Embryonic facial prominence (tissue), 1 donor: ENCODE measurements at regions not wholly inside any gene's neighbourhood (a gene's known extent, or its start where the extent isn't known, plus 50 kb on each side); places are given as distances from the start of the nearest gene placed in this dataset.

Experiments used
- DNase-seq: peaks from one replicate; pipeline ENCODE4 v3.0.0-alpha.2; 2016; ENCODE audit errors: extremely low spot score

DNA sequence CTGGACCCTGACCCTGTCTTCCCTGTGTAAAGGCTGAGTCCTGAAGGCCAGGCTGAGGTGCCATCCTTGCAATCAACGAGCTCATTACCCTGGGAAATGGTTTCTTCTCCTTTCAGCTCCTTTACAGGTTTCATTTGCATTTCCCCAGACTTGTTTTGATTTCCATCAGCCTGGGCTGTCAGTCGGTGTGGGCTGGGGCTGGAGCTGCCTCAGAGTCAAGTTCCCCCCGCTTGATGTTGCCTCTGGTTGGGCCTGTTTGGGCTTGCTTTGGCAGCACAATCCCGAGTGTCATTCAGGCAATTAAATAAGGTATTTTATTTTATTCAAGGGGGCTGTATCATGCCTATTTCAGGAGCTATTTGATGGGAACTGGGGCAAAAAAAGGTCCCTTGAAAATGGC is 424.9 kb downstream of the INSC start:
- DNase-seq = no peak

DNA sequence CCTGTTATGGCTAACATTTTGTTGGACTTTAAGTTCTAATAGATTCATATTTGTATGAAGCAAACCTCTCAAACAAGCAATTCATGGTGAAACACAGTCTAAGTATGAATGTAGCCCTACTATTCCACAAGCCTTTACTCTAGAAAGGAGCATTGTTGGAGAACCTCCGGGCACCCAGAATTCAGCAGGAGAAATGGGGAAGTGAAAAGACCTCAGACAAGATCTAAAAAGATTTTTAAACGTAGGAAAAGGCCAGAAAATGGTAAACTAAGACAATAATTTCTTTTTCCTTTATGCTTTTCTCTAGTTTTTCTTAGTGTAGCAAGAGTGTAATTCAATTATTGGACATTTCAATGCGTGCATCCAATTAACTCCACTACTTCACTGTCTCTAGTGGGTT is 426.4 kb downstream of the INSC start:
- no peak for DNase-seq

DNA sequence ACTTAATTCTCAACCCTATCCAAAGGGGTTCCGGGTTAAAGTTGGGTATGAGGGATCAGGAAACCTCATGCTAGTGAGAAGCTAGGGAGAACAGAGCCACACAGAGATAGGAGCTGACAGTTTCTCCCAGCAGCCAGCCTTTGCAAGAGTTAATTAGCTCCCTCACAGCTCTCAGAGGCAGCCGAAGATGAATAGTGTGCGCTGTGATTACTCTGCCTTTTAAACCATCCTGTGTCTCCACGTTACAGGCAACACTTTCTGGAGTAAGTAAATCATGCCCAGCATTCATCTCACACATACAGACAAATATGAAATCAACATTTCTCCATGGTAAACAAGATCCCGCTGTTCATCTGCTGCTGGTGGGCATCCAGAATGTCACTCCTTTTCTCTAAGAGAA is 429.6 kb downstream of the INSC start:
- no peak for DNase-seq

DNA sequence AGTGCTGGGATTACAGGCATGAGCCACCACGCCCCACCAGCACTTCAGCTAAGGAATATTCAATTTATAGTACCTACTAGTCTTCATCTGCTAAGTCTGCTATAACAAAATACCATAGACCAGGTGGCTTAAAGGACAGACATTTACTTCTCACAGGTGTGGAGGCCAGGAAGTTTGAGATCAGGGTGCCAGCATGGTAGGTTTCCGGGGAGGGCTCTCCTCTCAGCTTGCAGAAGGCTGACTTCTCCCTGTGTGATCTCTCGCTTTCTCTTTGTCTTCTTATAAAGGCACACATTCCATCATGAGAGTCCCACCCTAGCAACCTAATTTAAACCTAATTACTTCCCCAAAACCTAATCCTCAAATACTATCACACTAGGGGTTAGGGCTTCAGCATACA is 433.0 kb downstream of the INSC start:
- no peak for DNase-seq

DNA sequence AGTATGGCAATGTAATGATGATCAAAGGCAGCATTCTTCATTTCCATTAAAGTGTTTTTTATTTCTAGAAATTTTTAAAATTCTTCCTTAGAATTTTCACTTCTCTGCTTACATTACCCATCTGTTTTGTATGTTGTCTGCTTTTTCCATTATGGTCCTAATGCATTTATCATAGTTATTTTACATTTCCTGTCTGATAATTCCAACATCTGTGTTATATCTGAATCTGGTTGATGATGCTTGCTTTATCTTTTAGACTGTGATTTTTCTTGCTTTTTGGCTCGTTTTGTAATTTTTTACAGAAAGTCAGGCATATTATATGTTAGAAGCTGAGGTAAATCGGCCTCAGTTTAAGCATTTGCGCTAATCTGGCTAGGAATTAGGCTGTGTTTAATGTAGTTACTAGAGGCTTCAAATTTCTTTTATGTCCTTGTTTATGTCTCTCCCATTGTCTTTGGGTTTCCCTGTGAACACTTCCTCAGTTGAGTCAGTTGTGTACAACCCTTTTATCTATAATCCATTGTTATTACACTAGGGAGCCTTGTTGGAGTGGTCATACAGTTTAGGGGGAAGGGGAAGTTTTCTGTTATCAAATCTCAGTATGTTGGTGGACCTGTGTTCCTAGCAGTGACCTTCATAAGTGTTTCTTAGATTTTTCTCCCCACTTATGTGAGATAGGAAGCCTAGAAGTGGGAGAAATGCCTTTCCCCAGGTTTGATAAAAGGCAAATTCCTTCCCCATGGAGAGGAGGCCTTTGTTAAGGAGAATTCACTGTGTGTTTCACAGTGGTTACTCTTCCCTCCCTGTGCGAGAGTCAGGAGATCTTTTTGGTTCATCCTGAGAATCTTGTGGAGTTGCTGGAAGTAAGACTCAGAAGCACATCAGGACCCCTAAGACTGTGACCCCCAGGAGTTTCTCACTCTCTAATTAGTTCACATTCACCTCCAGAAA is 437.5 kb downstream of the INSC start:
- DNase-seq = no peak

DNA sequence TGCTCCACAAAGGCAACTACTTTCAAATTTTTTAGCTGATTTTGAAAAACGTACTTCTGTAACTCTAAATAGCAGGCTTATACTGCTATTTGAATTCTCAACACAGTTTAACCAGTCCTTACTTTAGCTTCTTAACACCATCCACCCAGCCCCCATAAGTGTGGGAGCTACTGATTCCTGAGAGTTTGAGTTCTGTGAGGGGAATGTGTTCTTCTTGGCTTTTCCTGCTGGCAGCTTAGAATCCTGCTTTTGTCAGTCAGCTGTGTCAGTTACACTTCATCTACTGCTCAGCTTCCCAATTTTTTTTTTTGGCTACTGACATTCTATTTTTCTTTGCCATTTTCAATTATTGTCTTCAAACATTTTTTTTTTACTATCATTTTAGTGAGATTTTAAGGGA is 440.4 kb downstream of the INSC start:
- no peak for DNase-seq

DNA sequence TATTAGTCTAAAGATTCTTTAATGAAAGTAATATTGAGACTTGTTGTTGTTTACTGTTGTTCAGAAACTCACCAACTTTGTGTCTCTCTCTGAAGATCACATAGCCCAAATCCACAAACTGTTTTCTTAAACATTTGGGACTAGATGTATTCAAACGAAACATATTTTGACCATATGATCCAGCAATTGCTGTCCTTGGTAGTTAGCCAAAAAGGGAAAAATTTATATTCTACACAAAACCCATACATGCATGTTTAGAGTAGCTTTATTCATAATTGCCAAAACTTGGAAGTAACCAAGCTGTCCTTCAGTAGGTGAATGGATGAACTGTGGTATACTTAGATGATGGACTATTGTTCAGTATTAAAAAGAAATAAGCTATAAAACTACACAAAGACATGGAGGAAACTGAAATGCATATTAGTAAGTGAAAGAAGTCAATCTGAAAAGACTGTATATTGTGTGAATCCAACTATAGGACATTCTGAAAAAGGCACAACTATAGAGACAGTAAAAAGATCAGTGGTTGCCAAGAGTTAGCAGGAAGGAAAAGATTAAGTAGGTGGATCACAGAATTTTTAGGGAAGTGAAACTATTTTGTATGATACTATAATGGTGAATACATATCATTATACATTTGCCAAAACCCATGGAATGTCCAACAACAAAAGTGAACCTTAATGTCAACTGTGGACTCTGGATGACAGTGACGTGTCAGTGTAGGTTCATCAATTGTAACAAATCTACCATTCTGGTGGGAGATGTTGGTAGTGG is 442.9 kb downstream of the INSC start:
- DNase-seq = no peak

DNA sequence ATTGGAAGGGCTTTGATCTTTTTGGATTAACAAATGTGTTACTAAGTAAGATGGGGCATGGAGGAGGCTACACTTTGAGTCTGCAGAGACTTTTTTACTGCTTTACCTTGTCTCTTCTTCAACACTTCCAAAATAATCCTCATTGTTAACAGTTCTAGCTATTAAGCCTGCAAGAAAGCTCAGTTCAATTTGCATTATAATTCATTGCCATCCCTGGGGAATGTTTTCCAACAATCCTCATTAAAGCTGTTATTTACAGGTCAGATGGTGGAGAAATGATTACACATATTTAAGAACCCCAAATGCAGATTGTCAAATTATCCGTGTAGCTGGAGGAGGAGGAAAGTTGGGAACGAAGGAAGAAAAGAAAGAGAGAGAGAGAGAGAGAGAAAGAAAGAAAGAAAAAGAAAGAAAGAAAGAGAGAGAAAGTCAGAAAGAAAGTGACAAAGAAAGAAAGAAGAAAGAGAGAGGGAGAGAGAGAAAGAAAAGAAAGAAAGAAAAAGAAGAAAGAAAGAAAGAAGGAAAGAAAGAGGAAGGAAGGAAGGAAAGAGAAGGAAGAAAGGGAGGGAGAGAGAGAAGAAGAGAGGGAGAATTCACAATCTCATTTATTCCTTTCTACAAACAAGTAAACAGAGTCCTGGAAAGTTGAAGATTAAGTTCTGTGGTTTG is 443.9 kb downstream of the INSC start:
- DNase-seq = no peak

DNA sequence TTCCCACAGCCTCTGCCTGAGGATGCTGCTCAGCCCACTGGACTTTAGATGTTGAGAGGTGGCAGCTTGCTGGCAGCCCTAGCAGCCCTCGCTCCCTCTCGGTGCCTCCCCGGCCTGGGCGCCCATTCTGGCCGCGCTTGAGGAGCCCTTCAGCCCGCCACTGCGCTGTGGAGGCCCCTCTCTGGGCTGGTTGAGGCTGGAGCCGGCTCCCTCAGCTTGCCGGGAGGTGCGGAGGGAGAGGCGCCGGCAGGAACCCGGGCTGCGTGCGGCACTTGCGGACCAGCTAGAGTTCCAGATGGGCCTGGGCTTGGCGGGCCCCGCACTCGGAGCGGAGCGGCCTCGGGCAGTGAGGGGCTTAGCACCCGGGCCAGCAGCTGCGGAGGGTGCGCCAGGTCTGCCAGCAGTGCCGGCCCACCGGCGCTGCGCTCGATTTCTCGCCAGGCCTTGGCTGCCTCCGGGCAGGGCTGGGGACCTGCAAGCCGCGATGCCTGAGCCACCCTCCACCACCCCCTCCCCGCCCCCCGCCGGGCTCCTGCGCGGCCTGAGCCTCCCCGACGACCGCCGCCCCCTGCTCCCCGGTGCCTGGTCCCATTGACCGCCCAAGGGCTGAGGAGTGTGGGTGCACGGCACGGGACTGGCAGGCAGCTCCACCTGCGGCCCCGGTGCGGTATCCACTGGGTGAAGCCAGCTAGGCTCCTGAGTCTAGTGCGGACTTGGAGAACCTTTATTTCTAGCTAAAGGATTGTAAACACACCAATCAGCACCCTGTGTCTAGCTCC is 446.2 kb downstream of the INSC start:
- DNase-seq = no peak

DNA sequence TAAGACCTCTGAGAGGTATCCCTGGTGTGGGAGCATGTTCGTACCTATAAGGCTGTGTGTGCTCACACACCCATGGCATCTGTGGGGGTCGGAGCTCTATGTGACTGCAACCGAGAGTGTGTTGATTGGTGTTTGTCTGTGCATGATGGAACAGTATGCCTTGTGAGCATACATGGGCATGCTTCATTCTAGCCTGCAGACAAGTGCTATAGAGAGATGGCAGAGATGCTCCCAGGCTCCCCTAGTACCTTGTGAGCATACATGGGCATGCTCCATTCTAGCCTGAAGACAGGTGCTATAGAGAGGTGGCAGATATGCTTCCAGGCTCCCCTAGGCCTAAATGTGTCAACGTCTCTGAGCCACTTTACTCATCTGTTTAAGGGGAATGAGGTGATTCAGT is 447.5 kb downstream of the INSC start:
- no peak for DNase-seq

DNA sequence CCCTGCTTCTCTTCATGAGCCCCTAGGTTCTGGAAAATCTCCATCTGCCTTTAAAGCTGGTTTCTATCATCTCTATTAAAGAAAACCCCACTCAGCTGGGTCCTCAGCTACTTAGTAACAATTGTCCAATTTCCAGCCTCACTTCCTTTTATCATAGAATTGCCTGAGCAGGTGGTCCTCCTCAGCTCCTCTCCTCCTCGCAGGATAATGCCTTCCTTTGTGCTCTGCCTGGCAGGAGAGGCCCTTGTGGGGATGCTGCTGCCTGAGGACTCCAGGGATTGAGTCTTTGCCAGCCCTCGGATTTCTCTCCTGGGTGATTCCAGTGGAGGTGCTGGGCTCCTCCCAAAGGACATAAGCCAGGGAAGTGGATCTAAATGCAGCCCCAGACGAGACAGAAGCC is 448.3 kb downstream of the INSC start:
- DNase-seq = no peak

DNA sequence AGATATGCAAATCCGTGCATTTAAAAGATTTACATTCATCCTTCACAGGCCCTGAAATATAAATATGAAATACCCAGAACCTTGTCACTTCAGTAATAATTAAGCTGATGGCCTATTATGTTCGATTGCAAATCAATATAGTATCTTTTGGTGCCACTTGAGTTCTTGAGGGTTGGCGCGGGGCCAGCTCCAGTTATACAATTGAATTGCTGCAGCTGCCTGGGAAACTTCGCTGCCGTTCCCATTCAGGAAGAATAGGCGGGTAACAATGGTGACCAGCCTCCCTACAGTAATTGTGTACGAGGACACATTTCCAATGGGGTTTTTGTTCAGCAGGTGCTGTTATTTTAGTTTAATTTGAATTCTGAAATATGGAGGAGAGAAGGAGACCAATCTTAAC is 451.2 kb downstream of the INSC start:
- DNase-seq = no peak

DNA sequence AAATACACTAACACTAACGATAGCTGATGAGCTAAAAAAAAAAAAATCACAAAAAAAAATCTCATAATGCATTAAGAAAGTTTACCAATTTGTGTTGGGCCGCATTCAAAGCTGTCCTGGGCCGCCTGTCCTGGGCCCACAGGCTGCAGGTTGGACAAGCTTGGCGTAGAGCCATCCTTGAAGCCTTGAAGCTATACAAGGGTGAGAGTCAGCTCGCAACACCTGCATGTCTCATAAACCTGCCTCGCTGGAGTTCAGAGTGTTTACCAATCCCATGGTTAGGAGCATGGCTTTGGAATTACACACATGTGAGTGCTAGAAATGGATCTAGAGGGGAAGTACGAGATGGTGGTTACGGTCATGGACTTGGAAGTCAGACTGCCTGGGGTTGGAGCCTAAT is 453.7 kb downstream of the INSC start:
- DNase-seq = no peak

DNA sequence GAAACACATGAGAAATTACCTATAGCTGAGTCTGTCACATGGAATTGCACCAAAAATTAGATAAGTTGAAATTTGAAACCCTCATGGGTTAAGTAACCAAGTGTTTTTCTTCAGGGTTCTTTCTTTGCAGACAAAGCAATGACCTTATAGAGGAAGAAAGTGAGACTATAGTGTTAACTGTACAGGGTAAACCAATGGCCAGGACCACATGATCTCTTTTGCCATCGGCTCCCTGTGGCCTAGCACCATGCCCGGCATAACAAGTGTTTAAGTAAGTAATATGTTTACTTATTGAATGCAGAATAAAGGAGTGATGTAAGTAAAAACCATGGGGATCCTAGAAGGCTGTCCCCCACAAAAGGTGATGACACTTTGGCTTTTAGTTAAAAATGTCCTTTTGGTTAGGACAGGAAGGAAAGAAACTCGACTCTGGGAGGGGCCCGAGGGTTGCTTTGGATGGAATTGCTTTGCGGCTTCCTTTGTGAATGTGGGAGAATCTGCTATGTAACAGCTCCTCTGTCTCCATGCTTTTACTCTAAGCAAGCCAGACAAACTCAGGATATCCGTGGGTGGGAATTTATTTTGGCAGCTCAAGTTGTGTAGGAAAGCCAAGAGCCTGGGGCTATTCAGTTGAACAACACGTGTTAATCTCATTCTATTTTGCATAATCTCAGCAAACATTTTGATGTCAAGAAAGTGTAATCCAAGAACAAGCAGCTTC is 454.7 kb downstream of the INSC start:
- no peak for DNase-seq

DNA sequence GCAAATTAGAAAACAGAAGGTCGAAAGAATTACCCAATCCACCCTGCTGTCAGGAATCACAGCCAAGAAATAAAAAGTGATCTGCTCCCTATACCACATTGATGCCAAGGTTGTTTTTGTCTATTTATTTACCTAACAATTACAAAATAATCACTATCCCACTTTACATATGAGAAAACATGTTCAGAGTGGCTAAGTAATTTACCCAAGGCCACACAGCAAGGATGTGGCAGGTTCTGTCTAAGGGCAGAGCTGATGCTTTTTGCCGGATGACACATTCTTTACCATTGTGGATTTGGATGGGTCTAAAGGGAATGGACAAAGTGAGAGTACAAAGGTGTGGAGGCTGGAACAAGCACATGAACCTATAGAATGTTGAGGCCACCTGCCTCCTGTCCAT is 460.7 kb downstream of the INSC start:
- no peak for DNase-seq

DNA sequence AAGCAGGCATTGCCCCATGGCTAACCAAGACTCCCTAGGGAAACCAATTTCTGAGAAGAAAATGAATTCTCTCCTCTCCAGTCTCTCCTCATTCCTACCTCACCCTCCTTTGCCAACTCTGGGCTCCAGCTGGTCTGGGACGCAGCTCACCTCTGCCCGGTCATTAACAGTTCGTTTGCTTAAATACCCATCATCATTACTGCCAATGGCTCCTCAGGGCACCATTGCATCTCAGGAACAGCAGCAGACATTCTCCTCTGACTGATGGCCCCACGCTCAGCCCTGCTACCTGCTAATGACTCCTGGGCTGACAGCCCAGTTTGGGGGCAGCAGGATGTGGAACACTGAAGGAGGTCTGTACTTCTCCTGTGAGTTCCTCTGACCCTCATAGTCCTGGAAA is 462.0 kb downstream of the INSC start:
- no peak for DNase-seq

DNA sequence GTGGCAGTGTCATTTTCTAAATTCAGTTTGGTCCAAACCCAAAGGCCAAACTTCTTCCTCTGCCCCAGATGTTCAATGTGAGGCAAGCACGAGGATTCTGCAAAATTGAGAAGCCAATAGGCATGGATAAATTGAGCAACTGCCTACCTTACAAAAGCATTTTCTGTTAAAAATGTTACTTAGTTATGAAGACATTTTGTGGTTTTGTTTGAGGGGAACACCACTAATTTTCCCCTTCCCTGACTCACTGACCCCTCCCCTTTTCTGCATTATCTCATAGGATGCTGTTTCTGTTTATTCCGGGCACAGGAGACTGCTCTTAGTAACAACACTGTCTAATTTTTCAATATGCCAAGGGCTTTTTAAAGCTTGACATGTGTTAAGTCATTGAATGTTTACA is 462.8 kb downstream of the INSC start:
- DNase-seq = no peak

DNA sequence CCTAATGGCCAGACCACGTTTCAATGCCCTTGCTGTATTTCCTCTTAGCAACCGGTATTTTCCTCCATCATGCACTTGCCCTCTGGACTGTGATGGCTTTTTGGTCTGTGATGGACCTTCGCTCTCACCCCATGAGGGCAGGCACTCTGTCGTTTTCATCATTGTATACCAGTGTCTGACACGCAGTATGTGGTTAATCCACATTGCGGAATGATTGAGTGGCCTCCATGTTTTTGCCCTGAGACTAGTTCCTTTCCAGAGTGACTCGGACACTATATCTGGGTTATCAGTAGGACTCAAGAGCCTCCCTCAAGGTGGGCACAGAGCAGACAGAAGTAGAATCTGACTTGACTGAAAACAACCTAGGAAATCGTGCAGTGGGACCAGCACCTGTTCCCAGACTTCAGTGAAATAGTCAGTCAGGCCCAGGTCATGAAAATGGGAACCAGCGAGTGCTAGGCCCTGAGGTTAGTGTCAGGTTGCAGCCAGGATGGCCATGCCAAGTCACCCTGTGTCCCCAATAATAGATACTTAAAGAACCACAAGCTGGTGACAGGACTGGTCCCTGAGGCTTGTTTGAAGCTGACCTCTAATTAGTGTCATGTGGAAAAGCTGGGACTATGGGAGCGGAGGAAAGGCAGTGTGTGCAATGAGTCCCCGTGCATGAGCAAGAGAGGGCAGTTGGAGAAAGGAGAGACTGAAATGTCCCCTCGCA is 464.7 kb downstream of the INSC start:
- DNase-seq = no peak

DNA sequence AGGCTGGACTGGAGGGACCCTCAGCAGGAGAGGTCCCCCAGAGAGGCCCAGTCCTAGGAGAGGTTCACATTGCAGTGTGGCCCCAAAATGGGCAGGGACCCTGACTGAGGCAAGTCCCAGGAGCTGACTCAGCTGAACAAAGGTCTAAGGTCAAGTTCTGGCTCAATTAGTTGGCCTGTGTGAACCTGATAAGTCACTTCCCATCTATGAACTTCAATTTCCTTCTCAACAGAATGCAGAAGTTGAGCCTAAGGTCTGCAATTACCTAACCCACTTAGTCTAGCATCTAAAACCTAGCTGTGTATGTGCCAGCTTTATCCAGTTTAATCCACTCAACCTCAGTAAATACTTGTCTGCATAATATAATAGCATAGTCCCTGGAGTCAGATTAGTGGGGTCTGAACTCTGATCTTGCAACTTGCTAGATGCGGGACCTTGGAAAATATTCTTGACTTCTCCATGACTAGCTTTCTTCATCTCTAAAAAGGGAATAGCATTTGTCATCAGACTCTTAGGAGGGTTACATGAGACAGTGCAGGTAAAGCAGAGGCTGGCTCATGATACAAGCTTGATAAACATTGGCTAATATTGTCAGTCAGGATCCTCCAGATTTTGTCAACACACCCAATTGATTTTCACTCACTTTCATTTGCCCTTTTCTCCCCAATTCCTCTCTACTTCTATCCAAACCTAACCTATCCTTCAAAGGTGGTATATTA is 465.5 kb downstream of the INSC start:
- no peak for DNase-seq

DNA sequence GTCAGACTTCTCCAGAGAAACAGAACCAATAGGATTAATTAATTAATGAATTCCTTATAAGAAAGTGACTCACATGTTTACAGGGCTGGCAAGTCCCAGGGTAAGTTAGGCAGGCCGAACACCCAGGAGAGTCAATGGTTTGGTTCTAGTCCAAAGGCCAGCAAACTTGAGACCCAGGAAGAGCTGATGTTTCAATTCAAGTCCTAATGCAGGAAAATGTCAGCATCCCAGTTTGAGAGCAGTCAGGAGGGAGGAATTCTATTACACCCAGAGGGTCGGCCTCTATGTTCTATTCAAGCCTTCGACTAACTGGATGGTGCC is 466.0 kb downstream of the INSC start:
- DNase-seq = no peak
